NCI-H2081 treated with DMSO at 0.1 percent for 48 hours (cell line): ENCODE measurements at regions not wholly inside any gene's neighbourhood (a gene's known extent, or its start where the extent isn't known, plus 50 kb on each side); places are given as distances from the start of the nearest gene placed in this dataset.

Experiments used
- DNase-seq: peaks from one replicate; lab custom pipeline; 2025; lab: John Stamatoyannopoulos, UW

GRCh38 chr1:229822026-229822425, 196.0 kb downstream of the URB2 start:
- no peak for DNase-seq

- DNase-seq, result no peak
These were observed 199.0 kb downstream of the URB2 start for GRCh38 chr1:229825042-229825441.

- no peak for DNase-seq
These were observed 202.4 kb downstream of the URB2 start for GRCh38 chr1:229828461-229828860.

- no peak for DNase-seq
These were observed 206.6 kb downstream of the URB2 start for GRCh38 chr1:229832695-229833094.

GRCh38 chr1:229834230-229834629, 208.2 kb downstream of the URB2 start:
- no peak for DNase-seq

- DNase-seq, result no peak
These were observed 209.2 kb downstream of the URB2 start for GRCh38 chr1:229835226-229835625.

- DNase-seq, result no peak
These were observed 210.3 kb downstream of the URB2 start for GRCh38 chr1:229836324-229836723.

- DNase-seq, result no peak
These were observed 212.2 kb downstream of the URB2 start for GRCh38 chr1:229838204-229838603.

GRCh38 chr1:229839800-229840199, 213.8 kb downstream of the URB2 start:
- no peak for DNase-seq

- no peak for DNase-seq
These were observed 215.2 kb downstream of the URB2 start for GRCh38 chr1:229841230-229841629.

- no peak for DNase-seq
These were observed 216.5 kb downstream of the URB2 start for GRCh38 chr1:229842302-229843255.

GRCh38 chr1:229843627-229844238, 217.7 kb downstream of the URB2 start:
- no peak for DNase-seq

GRCh38 chr1:229844675-229845074, 218.6 kb downstream of the URB2 start:
- no peak for DNase-seq

- DNase-seq, result no peak
These were observed 219.5 kb downstream of the URB2 start for GRCh38 chr1:229845410-229846138.

- no peak for DNase-seq
These were observed 220.3 kb downstream of the URB2 start for GRCh38 chr1:229846351-229846750.

GRCh38 chr1:229848752-229849677, 218.0 kb upstream of the GALNT2 start:
- no peak for DNase-seq

- no peak for DNase-seq
These were observed 215.5 kb upstream of the GALNT2 start for GRCh38 chr1:229851511-229851910.

- no peak for DNase-seq
These were observed 213.3 kb upstream of the GALNT2 start for GRCh38 chr1:229853751-229854150.

- no peak for DNase-seq
These were observed 212.4 kb upstream of the GALNT2 start for GRCh38 chr1:229854620-229855019.

- no peak for DNase-seq
These were observed 210.9 kb upstream of the GALNT2 start for GRCh38 chr1:229856009-229856650.

GRCh38 chr1:229857585-229857984, 209.5 kb upstream of the GALNT2 start:
- DNase-seq, result no peak
